HepG2 (cell line): ENCODE measurements at regions not wholly inside any gene's neighbourhood (a gene's known extent, or its start where the extent isn't known, plus 50 kb on each side); places are given as distances from the start of the nearest gene placed in this dataset.

Experiments
- ATAC-seq: fragments of 200-7000 bp; cut with Tn5 transposase; 3 replicates; pipeline ENCODE4 v1.9.1; 2020; ENCODE audit warnings: mild to moderate bottlenecking, moderate library complexity
- BruUV-seq: library from RNA; stranded (reverse); fragments of 400-500 nt; replicated peaks from 2 replicates; lab custom pipeline; 2021; lab: Mats Ljungman, UMichigan
- CTCF ChIA-PET: fragments of 300-600 bp; formaldehyde crosslinking; extraction: SDS; loops from one replicate; lab custom pipeline; 2021; ENCODE audit warnings: low total read pairs, inconsistent platforms, low intra/inter-chr PET ratio; lab: Yijun Ruan, JAX
- POLR2A ChIA-PET: fragments of 350-600 bp; sonication (Branson Sonifier 250); formaldehyde crosslinking; loops from one replicate; lab custom pipeline; 2020; ENCODE audit warnings: antibody characterized with exemption, inconsistent platforms; lab: Yijun Ruan, JAX
- DNase-seq: peaks from one replicate; pipeline ENCODE4 v3.0.0-alpha.2; 2015; ENCODE audit warnings: low spot score
- FAIRE-seq: peaks from 3 replicates; lab custom pipeline; 2011; peaks lifted over from hg19 to GRCh38; lab: Jason Lieb, UNC
- H2AFZ ChIP-seq: one replicate; pipeline ENCODE4 v1.6.1; 2011; ENCODE audit warnings: low read length, inconsistent platforms
- H3K27ac ChIP-seq: fragments of 300-600 bp; 3 replicates; pipeline ENCODE4 v1.8.0; 2011; ENCODE audit warnings: mixed run types, mild to moderate bottlenecking, mixed read lengths, low read length, inconsistent platforms; ENCODE audit not compliant: insufficient read depth; ENCODE audit errors: extremely low read length
- H3K27me3 ChIP-seq, 2 experiments: fragments of 200-600 bp in 1 of 2; 2 replicates in 1 of 2; 3 replicates in 1 of 2; pipeline versions ENCODE4 v1.6.0 to v1.8.0; 2011; ENCODE audit warnings: low read length in 2 of 2, mild to moderate bottlenecking in 2 of 2, moderate library complexity in 2 of 2, inconsistent platforms in 1 of 2; ENCODE audit not compliant: insufficient read depth in 2 of 2, control insufficient read depth in 1 of 2
- H3K36me3 ChIP-seq, 2 experiments: fragments of 200-600 bp in 1 of 2; replicated peaks in 1 of 2; 2 replicates in 1 of 2; 3 replicates in 1 of 2; pipeline versions ENCODE4 v1.5.1 to v1.8.0; 2011; ENCODE audit warnings: low read length in 2 of 2, inconsistent platforms in 1 of 2; ENCODE audit not compliant: insufficient read depth in 2 of 2, control insufficient read depth in 1 of 2
- H3K4me1 ChIP-seq: 2 replicates; pipeline ENCODE4 v1.5.1; 2012; ENCODE audit warnings: low read length, inconsistent platforms; ENCODE audit not compliant: insufficient read depth
- H3K4me2 ChIP-seq: 2 replicates; pipeline ENCODE4 v1.6.0; 2011; ENCODE audit warnings: low read depth, low read length, inconsistent platforms
- H3K4me3 ChIP-seq, 3 experiments: fragments of 200-600 bp in 1 of 3; sonication (generic), shearing (Covaris generic) in 1 of 3; replicated peaks in 1 of 3; 2 replicates each; pipeline ENCODE4 v1.5.1; 2011 to 2016; ENCODE audit warnings: low read length in 3 of 3, inconsistent platforms in 2 of 3, low read depth in 2 of 3, mild to moderate bottlenecking in 2 of 3, control low read depth in 1 of 3, mixed read lengths in 1 of 3; ENCODE audit not compliant: insufficient read depth in 1 of 3
- H3K79me2 ChIP-seq: one replicate; pipeline ENCODE4 v1.6.1; 2011; ENCODE audit warnings: low read length, inconsistent platforms; ENCODE audit not compliant: insufficient read depth
- H3K9ac ChIP-seq: 2 replicates; pipeline ENCODE4 v1.6.0; 2011; ENCODE audit warnings: mild to moderate bottlenecking, low read depth, low read length, inconsistent platforms; ENCODE audit not compliant: insufficient read depth
- H3K9me3 ChIP-seq: 2 replicates; pipeline ENCODE4 v1.5.1; 2012; ENCODE audit warnings: mild to moderate bottlenecking, low read length
- H4K20me1 ChIP-seq: 2 replicates; pipeline ENCODE4 v1.6.0; 2011; ENCODE audit warnings: inconsistent platforms, mild to moderate bottlenecking, low read length, moderate library complexity; ENCODE audit not compliant: insufficient read depth
- ATAD3A ChIP-seq: sonication (generic); formaldehyde crosslinking; IDR thresholded peaks from 2 replicates; pipeline ENCODE4 v1.4.0; 2020; ENCODE audit warnings: missing genetic modification reagents
- ATRX ChIP-seq: sonication (generic); formaldehyde crosslinking; IDR thresholded peaks from 2 replicates; pipeline ENCODE4 v1.4.0; 2020; ENCODE audit warnings: missing genetic modification reagents, borderline replicate concordance
- JARID2 ChIP-seq: sonication (generic); formaldehyde crosslinking; IDR thresholded peaks from 2 replicates; pipeline ENCODE4 v1.8.1; 2023; ENCODE audit warnings: missing genetic modification reagents, inconsistent platforms; ENCODE audit not compliant: insufficient replicate concordance
- MIXL1 ChIP-seq: IDR thresholded peaks from 2 replicates; pipeline ENCODE4 v1.6.1; 2016
- MYC ChIP-seq: sonication (generic); formaldehyde crosslinking; IDR thresholded peaks from 2 replicates; pipeline ENCODE4 v1.9.0; 2021; ENCODE audit warnings: missing genetic modification reagents, borderline replicate concordance
- NKX3-1 ChIP-seq: sonication (generic); formaldehyde crosslinking; IDR thresholded peaks from 2 replicates; pipeline ENCODE4 v1.5.0; 2020; ENCODE audit warnings: missing genetic modification reagents
- NR2F1 ChIP-seq, 2 experiments: fragments of 450-650 bp in 1 of 2; formaldehyde crosslinking in 1 of 2; IDR thresholded peaks; 2 replicates each; pipeline versions ENCODE4 v1.5.0 to v1.6.1; 2016 to 2020; ENCODE audit warnings: mild to moderate bottlenecking in 1 of 2, missing compliant biosample characterization in 1 of 2, missing genetic modification reagents in 1 of 2, moderate library complexity in 1 of 2
- NR3C1 ChIP-seq: sonication (generic); formaldehyde crosslinking; IDR thresholded peaks from 2 replicates; pipeline ENCODE4 v1.4.0; 2020; ENCODE audit warnings: missing genetic modification reagents
- SP1 ChIP-seq, 2 experiments: fragments of 450-650 bp in 1 of 2; sonication (generic) in 1 of 2; formaldehyde crosslinking in 1 of 2; IDR thresholded peaks; 2 replicates each; pipeline versions ENCODE4 v1.4.0 to v1.6.1; 2016 to 2020; ENCODE audit warnings: missing genetic modification reagents in 1 of 2
- ZFP62 ChIP-seq: sonication (generic); formaldehyde crosslinking; IDR thresholded peaks from 2 replicates; pipeline ENCODE4 v1.4.0; 2020; ENCODE audit warnings: missing genetic modification reagents
- ZNF138 ChIP-seq: sonication (generic); formaldehyde crosslinking; IDR thresholded peaks from 2 replicates; pipeline ENCODE4 v1.5.0; 2020; ENCODE audit warnings: mild to moderate bottlenecking, low read depth, missing genetic modification reagents
- ZNF24 ChIP-seq: fragments of 450-650 bp; IDR thresholded peaks from 2 replicates; pipeline ENCODE4 v1.6.1; 2017; ENCODE audit warnings: antibody characterized with exemption, mild to moderate bottlenecking
- ZNF768 ChIP-seq: sonication (generic); formaldehyde crosslinking; IDR thresholded peaks from 2 replicates; pipeline ENCODE4 v1.4.0; 2020; ENCODE audit warnings: missing genetic modification reagents
- in situ Hi-C: cut with HindIII; loops from 2 replicates; pipeline ENCODE4 v1.10.0; 2017; ENCODE audit warnings: low pct_unique_long_range_greater_than_20kb; ENCODE audit not compliant: extremely low pct_ligation_motif_present
- intact Hi-C: fragments of 100-400 bp; cut with micrococcal nuclease; formaldehyde crosslinking; loops from one replicate; pipeline ENCODE4 v1.10.0; 2022; ENCODE audit not compliant: unreplicated experiment
- TF ChIP-seq, protein P1 (sequence below): IDR thresholded peaks from 2 replicates; pipeline ENCODE4 v1.6.1; 2016; ENCODE audit warnings: low read depth, control low read depth
- TF ChIP-seq, protein P2 (sequence below): sonication (generic); formaldehyde crosslinking; IDR thresholded peaks from 2 replicates; pipeline ENCODE4 v1.4.0; 2020; ENCODE audit warnings: mild to moderate bottlenecking, missing genetic modification reagents
- TF ChIP-seq, protein P3 (sequence below): sonication (generic); formaldehyde crosslinking; IDR thresholded peaks from 2 replicates; pipeline ENCODE4 v1.4.0; 2020; ENCODE audit warnings: missing genetic modification reagents
- TF ChIP-seq, protein P4 (sequence below): sonication (generic); formaldehyde crosslinking; IDR thresholded peaks from 2 replicates; pipeline ENCODE4 v1.8.0; 2023; ENCODE audit warnings: mild to moderate bottlenecking, missing genetic modification reagents
- TF ChIP-seq, protein P5 (sequence below): sonication (generic); formaldehyde crosslinking; IDR thresholded peaks from 2 replicates; pipeline ENCODE4 v1.5.0; 2020; ENCODE audit warnings: missing genetic modification reagents

DNA sequence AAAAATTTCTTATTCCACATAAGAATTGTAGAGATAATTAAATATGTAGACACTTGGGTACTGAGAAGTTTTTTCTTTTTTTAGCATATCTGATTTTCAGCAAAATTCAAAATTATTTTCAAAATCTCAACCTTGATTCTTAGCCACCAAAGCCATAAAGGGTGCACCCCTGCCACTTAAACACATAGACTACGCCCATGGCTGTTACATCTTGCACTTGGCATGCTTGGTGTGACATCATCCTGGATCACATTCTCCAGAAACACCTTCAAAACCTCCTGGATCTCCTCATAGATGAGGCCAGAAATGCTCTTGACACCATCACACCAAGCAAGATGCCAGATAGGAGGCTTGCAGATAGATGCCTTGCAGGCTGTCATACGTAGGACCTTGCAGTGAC lies 89.1 kb upstream of the KLF14 start (continued):
- TF ChIP-seq, protein P1, sequence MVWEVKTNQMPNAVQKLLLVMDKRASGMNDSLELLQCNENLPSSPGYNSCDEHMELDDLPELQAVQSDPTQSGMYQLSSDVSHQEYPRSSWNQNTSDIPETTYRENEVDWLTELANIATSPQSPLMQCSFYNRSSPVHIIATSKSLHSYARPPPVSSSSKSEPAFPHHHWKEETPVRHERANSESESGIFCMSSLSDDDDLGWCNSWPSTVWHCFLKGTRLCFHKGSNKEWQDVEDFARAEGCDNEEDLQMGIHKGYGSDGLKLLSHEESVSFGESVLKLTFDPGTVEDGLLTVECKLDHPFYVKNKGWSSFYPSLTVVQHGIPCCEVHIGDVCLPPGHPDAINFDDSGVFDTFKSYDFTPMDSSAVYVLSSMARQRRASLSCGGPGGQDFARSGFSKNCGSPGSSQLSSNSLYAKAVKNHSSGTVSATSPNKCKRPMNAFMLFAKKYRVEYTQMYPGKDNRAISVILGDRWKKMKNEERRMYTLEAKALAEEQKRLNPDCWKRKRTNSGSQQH = no peak
- TF ChIP-seq, all 625 proteins: peak for 0

DNA sequence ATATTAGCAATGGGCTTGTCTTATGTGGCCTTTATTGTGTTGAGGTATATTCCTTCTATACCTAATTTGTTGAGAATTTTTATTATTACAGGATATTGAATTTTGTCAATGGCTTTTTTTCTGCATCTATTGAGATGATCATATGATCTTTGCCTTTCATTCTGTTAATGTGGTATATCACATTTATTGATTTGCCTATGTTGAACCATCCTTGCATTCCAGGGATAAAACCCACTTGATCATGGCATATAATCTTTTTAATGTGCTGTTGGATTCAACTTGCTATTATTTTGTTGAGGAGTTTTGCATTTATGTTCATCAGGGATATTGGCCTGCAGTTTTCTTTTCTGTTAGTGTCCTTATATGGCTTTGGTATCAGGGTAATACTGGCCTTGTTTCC lies 91.8 kb upstream of the KLF14 start:
- no peak for FAIRE-seq
- no TSS peak for BruUV-seq
- Histone ChIP-seq H3K36me3 (no peaks in the 10 kb centered on the region), H3K79me2 (no peaks in the 10 kb centered on the region), H3K4me2 (no peak overlapping the region), H3K4me1 (no peaks in the 10 kb centered on the region), H2AFZ (no peak overlapping the region), H3K27me3 (no peaks in the 10 kb centered on the region), H3K4me3 (no peak overlapping the region), H3K9me3 (peaks cover 10% of the 10 kb centered on the region), H4K20me1 (no peaks in the 10 kb centered on the region), H3K27ac (no peak overlapping the region), H3K9ac (no peak overlapping the region)
- intact Hi-C loops (no loop called here), in situ Hi-C loops (no loop called here)
- ChIA-PET POLR2A (no interaction called here), CTCF (no interaction called here)
- no peak for DNase-seq
- TF ChIP-seq NKX3-1 (CRISPR knock-in tag) (no peak), NR3C1 (CRISPR knock-in tag) (no peak), ZNF768 (CRISPR knock-in tag) (no peak), NR2F1 (CRISPR knock-in tag; IDR thresholded peaks at IDR 0.05) (no peak), ATAD3A (CRISPR knock-in tag) (no peak), MIXL1 (CRISPR knock-in tag) (no peak), JARID2 (CRISPR knock-in tag) (no peak), SP1 (IDR thresholded peaks at IDR 0.05) (no peak), SP1 (CRISPR knock-in tag; IDR thresholded peaks at IDR 0.05) (no peak), MYC (CRISPR knock-in tag) (no peak), ZNF24 (no peak), ZFP62 (CRISPR knock-in tag) (no peak), ATRX (CRISPR knock-in tag) (no peak), ZNF138 (CRISPR knock-in tag) (no peak)
- TF ChIP-seq, protein P2, sequence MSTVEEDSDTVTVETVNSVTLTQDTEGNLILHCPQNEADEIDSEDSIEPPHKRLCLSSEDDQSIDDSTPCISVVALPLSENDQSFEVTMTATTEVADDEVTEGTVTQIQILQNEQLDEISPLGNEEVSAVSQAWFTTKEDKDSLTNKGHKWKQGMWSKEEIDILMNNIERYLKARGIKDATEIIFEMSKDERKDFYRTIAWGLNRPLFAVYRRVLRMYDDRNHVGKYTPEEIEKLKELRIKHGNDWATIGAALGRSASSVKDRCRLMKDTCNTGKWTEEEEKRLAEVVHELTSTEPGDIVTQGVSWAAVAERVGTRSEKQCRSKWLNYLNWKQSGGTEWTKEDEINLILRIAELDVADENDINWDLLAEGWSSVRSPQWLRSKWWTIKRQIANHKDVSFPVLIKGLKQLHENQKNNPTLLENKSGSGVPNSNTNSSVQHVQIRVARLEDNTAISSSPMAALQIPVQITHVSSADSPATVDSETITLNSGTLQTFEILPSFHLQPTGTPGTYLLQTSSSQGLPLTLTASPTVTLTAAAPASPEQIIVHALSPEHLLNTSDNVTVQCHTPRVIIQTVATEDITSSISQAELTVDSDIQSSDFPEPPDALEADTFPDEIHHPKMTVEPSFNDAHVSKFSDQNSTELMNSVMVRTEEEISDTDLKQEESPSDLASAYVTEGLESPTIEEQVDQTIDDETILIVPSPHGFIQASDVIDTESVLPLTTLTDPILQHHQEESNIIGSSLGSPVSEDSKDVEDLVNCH (CRISPR knock-in tag) = no peak
- TF ChIP-seq, protein P3, sequence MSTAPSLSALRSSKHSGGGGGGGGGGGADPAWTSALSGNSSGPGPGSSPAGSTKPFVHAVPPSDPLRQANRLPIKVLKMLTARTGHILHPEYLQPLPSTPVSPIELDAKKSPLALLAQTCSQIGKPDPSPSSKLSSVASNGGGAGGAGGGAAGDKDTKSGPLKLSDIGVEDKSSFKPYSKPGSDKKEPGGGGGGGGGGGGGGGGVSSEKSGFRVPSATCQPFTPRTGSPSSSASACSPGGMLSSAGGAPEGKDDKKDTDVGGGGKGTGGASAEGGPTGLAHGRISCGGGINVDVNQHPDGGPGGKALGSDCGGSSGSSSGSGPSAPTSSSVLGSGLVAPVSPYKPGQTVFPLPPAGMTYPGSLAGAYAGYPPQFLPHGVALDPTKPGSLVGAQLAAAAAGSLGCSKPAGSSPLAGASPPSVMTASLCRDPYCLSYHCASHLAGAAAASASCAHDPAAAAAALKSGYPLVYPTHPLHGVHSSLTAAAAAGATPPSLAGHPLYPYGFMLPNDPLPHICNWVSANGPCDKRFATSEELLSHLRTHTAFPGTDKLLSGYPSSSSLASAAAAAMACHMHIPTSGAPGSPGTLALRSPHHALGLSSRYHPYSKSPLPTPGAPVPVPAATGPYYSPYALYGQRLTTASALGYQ (CRISPR knock-in tag) = no peak
- TF ChIP-seq, protein P4, sequence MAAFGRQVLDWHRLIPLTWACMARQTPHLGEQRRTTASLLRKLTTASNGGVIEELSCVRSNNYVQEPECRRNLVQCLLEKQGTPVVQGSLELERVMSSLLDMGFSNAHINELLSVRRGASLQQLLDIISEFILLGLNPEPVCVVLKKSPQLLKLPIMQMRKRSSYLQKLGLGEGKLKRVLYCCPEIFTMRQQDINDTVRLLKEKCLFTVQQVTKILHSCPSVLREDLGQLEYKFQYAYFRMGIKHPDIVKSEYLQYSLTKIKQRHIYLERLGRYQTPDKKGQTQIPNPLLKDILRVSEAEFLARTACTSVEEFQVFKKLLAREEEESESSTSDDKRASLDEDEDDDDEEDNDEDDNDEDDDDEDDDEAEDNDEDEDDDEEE = no peak
- TF ChIP-seq, protein P5, sequence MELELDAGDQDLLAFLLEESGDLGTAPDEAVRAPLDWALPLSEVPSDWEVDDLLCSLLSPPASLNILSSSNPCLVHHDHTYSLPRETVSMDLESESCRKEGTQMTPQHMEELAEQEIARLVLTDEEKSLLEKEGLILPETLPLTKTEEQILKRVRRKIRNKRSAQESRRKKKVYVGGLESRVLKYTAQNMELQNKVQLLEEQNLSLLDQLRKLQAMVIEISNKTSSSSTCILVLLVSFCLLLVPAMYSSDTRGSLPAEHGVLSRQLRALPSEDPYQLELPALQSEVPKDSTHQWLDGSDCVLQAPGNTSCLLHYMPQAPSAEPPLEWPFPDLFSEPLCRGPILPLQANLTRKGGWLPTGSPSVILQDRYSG (CRISPR knock-in tag) = no peak
- no peak for ATAC-seq
